ENCODE measurements at regions not wholly inside any gene's neighbourhood (a gene's known extent, or its start where the extent isn't known, plus 50 kb on each side); places are given as distances from the start of the nearest gene placed in this dataset.

DNA sequence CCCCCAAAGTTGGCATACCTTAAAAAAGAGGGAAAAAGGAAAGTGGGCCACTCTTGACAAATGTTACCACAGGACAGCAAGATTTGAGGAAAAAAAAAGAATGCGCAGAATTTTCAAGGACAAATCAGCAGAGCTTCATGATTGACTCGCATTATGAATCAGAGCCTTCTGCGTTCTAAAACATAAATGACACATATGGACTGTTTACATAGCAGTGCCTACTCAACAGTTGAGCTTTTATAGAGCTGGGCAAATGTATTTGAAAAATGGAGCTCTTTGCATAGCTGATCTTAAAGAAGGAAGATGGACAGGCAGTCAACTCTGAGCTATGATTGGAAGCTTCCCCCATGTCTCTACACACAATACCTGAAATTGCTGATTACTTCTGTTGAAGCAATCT, 213.2 kb upstream of the NT5E start:
- TF ChIP-seq, protein P1, sequence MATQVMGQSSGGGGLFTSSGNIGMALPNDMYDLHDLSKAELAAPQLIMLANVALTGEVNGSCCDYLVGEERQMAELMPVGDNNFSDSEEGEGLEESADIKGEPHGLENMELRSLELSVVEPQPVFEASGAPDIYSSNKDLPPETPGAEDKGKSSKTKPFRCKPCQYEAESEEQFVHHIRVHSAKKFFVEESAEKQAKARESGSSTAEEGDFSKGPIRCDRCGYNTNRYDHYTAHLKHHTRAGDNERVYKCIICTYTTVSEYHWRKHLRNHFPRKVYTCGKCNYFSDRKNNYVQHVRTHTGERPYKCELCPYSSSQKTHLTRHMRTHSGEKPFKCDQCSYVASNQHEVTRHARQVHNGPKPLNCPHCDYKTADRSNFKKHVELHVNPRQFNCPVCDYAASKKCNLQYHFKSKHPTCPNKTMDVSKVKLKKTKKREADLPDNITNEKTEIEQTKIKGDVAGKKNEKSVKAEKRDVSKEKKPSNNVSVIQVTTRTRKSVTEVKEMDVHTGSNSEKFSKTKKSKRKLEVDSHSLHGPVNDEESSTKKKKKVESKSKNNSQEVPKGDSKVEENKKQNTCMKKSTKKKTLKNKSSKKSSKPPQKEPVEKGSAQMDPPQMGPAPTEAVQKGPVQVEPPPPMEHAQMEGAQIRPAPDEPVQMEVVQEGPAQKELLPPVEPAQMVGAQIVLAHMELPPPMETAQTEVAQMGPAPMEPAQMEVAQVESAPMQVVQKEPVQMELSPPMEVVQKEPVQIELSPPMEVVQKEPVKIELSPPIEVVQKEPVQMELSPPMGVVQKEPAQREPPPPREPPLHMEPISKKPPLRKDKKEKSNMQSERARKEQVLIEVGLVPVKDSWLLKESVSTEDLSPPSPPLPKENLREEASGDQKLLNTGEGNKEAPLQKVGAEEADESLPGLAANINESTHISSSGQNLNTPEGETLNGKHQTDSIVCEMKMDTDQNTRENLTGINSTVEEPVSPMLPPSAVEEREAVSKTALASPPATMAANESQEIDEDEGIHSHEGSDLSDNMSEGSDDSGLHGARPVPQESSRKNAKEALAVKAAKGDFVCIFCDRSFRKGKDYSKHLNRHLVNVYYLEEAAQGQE (tag by site-specific recombination; IDR thresholded peaks at IDR 0.05) = no peak
- TF ChIP-seq ZNF529 (tag by site-specific recombination; IDR thresholded peaks at IDR 0.05; ENCODE audit: insufficient replicate concordance) (no peak), ZBTB7A (tag by site-specific recombination; IDR thresholded peaks at IDR 0.05; ENCODE audit: low read depth) (no peak), ZNF202 (tag by site-specific recombination; IDR thresholded peaks at IDR 0.05; ENCODE audit: borderline replicate concordance) (no peak), ZFP69B (tag by site-specific recombination; IDR thresholded peaks at IDR 0.05) (no peak), ZNF146 (tag by site-specific recombination; IDR thresholded peaks at IDR 0.05) (no peak), ZBTB20 (tag by site-specific recombination; IDR thresholded peaks at IDR 0.05) (no peak), ZNF292 (tag by site-specific recombination; IDR thresholded peaks at IDR 0.05; ENCODE audit: borderline replicate concordance, low read depth) (no peak), ZNF76 (tag by site-specific recombination; IDR thresholded peaks at IDR 0.05; ENCODE audit: borderline replicate concordance, low read depth) (no peak)
- TF ChIP-seq, protein P2, sequence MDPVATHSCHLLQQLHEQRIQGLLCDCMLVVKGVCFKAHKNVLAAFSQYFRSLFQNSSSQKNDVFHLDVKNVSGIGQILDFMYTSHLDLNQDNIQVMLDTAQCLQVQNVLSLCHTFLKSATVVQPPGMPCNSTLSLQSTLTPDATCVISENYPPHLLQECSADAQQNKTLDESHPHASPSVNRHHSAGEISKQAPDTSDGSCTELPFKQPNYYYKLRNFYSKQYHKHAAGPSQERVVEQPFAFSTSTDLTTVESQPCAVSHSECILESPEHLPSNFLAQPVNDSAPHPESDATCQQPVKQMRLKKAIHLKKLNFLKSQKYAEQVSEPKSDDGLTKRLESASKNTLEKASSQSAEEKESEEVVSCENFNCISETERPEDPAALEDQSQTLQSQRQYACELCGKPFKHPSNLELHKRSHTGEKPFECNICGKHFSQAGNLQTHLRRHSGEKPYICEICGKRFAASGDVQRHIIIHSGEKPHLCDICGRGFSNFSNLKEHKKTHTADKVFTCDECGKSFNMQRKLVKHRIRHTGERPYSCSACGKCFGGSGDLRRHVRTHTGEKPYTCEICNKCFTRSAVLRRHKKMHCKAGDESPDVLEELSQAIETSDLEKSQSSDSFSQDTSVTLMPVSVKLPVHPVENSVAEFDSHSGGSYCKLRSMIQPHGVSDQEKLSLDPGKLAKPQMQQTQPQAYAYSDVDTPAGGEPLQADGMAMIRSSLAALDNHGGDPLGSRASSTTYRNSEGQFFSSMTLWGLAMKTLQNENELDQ (tag by site-specific recombination; IDR thresholded peaks at IDR 0.05; ENCODE audit: low read depth) = no peak
- TF ChIP-seq, protein P3, sequence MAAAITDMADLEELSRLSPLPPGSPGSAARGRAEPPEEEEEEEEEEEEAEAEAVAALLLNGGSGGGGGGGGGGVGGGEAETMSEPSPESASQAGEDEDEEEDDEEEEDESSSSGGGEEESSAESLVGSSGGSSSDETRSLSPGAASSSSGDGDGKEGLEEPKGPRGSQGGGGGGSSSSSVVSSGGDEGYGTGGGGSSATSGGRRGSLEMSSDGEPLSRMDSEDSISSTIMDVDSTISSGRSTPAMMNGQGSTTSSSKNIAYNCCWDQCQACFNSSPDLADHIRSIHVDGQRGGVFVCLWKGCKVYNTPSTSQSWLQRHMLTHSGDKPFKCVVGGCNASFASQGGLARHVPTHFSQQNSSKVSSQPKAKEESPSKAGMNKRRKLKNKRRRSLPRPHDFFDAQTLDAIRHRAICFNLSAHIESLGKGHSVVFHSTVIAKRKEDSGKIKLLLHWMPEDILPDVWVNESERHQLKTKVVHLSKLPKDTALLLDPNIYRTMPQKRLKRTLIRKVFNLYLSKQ (tag by site-specific recombination; IDR thresholded peaks at IDR 0.05; ENCODE audit: borderline replicate concordance) = no peak
- TF ChIP-seq, protein P4, sequence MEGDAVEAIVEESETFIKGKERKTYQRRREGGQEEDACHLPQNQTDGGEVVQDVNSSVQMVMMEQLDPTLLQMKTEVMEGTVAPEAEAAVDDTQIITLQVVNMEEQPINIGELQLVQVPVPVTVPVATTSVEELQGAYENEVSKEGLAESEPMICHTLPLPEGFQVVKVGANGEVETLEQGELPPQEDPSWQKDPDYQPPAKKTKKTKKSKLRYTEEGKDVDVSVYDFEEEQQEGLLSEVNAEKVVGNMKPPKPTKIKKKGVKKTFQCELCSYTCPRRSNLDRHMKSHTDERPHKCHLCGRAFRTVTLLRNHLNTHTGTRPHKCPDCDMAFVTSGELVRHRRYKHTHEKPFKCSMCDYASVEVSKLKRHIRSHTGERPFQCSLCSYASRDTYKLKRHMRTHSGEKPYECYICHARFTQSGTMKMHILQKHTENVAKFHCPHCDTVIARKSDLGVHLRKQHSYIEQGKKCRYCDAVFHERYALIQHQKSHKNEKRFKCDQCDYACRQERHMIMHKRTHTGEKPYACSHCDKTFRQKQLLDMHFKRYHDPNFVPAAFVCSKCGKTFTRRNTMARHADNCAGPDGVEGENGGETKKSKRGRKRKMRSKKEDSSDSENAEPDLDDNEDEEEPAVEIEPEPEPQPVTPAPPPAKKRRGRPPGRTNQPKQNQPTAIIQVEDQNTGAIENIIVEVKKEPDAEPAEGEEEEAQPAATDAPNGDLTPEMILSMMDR (tag by site-specific recombination; IDR thresholded peaks at IDR 0.05) = no peak
